GM19324 (cell line): ENCODE measurements at regions not wholly inside any gene's neighbourhood (a gene's known extent, or its start where the extent isn't known, plus 50 kb on each side); places are given as distances from the start of the nearest gene placed in this dataset.
"Not testable (repeated sequence)": the region's sequence is repeated elsewhere in the genome, so short reads cannot be mapped to it uniquely, and the experiment has no call there.

Experiments
- ATAC-seq: cut with Tn5 transposase; IDR thresholded peaks from one replicate; pipeline ENCODE4 v1.9.1; 2021; ENCODE audit warnings: mild to moderate bottlenecking, moderate library complexity; ENCODE audit not compliant: unreplicated experiment, low FRiP score

GRCh38 chrX:5708251-5708650 lies 520.4 kb downstream of the NLGN4X start:
- no peak for ATAC-seq

GRCh38 chrX:5702890-5703289 lies 525.8 kb downstream of the NLGN4X start:
- ATAC-seq: no peak

GRCh38 chrX:5695971-5696370 lies 532.7 kb downstream of the NLGN4X start:
- no peak for ATAC-seq

GRCh38 chrX:5683996-5684395 lies 544.7 kb downstream of the NLGN4X start:
- no peak for ATAC-seq

GRCh38 chrX:5681159-5681558 lies 547.5 kb downstream of the NLGN4X start:
- no peak for ATAC-seq

DNA sequence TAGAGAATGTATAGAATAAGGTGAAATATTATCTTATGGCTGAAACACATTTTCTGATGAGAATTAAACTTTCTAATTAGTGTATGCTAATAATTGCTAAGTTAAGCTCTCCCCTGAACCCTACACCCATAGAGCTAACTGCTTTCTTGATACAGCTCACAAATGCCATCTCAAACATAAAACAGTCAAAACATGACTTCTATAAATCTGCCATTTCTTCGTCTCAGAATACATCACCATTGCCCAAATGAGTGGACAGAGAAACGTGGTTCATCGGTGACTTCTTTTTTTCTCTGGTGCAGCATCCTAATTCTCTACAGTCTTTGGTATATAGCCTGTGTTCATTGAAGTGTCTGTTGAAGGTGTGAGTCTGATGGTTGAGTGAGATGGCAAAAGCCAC lies 554.6 kb downstream of the NLGN4X start:
- no peak for ATAC-seq

GRCh38 chrX:5672099-5672498 lies 556.6 kb downstream of the NLGN4X start:
- no peak for ATAC-seq

DNA sequence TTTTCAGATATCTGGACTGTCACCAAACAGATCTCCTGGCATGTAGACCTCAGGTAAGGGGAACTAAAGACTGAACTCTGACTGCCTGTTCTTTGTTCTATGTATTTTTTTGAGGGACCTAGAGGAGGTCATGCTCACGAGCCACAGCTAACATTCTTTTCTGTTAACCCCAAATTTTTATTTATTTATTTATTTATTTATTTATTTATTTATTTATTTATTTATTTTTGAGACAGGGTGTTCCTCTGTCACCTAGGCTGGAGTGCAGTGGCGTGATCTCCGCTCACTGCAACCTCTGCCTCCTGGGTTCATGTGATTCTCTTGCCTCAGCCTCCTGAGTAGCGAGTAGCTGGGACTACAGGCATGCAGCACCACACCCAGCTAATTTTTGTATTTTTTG lies 562.0 kb downstream of the NLGN4X start:
- ATAC-seq: not testable (repeated sequence)

- no peak for ATAC-seq
Measured at GRCh38 chrX:5656544-5656943, 572.1 kb downstream of the NLGN4X start.

DNA sequence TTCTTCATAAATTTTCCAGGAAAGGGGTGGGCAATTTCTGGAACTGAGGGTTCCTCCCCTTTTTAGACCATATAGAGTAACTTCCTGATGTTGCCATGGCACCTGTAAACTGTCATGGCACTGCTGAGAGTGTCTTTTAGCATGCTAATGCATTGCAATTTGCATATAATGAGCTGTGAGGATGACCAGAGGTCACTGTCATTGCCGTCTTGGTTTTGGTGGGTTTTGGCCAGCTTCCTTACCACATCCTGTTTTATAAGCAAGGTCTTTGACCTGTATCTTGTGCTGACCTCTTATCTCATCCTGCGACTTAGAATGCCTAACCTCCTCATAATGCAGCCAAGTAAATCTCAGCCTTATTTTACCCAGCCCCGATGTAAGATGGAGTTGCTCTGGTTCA lies 577.8 kb downstream of the NLGN4X start:
- ATAC-seq: no peak

- ATAC-seq: no peak
Measured at GRCh38 chrX:5648941-5649568, 579.6 kb downstream of the NLGN4X start.

DNA sequence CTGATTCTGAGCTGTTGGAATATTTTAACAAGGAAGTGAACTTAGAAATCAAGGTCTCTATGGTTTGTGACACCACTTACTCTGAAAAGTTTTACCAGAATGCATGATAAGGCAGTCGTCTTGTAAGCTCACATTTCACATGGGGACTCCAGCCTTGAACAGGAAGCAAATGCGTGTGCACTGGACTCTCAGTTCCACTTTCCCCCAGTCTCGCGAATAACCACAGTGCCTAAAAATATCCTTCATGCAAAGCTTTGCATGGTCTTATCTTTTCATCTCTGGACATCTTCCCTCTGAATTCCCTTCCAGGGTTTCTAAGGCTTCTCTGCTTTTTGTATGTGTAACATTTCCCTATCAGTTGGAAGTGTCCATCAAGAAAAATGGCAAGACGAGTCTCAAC lies 581.8 kb downstream of the NLGN4X start:
- peak; percentile 91 for ATAC-seq

- ATAC-seq: no peak
Measured at GRCh38 chrX:5644776-5645175, 583.9 kb downstream of the NLGN4X start.

DNA sequence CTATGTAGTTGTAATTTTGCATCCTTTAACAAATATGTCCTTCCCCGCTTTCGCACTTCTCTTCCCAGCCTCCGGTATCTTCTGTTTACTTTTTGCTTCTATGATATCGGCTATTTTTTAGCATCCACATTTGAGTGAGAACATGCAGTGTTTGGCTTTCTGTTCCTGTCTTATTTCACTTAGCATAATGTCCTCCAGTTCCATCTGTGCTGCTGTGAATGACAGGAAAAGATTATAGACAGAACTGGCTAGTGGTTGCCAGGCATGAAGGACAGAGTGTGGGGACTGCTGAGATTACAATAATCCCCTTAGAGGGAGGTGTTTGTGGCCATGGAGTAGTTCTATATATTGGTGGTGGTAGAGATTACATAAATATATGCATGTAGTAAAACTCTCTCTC lies 588.6 kb downstream of the NLGN4X start:
- ATAC-seq: no peak

GRCh38 chrX:5638572-5638971 lies 590.1 kb downstream of the NLGN4X start:
- ATAC-seq: no peak

DNA sequence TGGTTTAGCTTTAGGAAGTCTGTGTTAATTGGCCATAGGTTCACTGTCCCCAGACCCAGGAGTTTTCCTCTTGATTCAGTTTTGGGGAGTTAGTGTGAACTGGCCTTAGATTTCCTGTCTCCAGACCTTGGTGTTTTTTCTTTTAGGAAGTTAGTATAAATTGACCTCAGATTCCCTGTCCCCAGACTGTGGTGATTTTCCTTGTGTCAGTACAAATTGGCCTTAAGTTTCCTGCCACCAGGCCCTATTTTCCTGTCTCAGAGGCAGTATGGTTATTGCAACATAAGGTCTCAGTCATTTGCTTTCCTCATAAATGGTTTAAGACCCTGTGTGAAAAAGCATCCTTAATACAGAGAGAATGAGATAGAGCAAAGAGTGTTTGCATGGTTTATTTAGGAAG lies 595.8 kb downstream of the NLGN4X start:
- ATAC-seq: no peak

- ATAC-seq: no peak
Measured at GRCh38 chrX:5632061-5632614, 596.5 kb downstream of the NLGN4X start.

GRCh38 chrX:5617666-5618065 lies 611.0 kb downstream of the NLGN4X start:
- no peak for ATAC-seq

- no peak for ATAC-seq
Measured at GRCh38 chrX:5595570-5595969, 633.1 kb downstream of the NLGN4X start.

DNA sequence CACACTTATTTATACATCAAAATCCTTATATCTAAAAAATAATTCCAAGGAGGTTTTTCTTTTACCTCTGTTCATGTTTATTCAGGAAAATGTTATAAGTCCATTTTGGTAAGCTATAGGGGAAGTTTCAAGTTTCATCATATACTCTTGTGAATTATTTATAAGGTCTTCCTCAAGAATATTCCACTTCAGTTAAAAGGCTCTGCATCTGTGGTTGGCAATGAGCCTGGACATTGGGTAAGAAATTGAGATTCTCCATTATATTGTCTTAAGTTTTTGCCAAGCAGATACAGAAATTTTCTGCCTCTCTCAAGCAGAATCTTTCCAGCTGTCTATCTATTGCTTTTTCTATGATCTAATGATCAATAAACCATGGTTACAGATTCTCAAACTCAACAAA lies 641.9 kb downstream of the NLGN4X start:
- no peak for ATAC-seq

DNA sequence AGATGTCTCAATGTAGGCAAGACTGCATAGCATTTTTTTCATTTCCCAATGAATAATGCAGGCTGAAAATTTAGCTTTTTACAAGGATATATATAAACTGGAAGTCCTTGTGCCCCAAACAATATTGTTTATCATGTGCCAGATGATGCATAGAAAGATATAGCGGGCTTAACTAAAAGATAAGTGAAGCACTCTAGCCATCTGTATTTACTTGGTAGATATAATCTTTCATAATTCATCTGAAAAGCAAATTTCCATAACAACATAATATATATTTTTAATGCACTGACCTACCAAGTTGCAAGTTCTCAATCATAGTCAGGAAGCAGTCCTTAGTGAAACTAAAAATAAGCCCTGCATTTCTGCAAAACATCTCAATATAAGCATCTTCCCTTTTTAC lies 653.3 kb downstream of the NLGN4X start:
- no peak for ATAC-seq

DNA sequence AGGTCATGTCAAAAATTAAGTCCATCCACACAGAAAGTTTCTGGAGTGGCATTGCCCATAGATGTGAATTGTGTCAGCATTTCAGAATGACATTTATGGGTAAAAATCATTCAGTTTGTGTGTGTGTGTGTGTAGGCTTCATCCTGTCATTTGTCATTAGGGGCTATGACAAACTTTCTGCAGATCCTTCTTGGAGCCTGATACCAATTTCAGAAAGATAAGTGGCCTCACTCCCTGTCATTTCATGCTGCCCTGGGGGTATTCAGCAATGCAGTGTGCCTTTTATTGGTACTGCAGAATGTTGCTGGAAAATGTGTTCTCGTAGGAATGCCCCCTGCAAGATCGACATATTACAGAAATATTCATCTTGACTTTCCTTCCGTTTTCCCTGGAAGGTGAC lies 659.7 kb downstream of the NLGN4X start:
- ATAC-seq: no peak

DNA sequence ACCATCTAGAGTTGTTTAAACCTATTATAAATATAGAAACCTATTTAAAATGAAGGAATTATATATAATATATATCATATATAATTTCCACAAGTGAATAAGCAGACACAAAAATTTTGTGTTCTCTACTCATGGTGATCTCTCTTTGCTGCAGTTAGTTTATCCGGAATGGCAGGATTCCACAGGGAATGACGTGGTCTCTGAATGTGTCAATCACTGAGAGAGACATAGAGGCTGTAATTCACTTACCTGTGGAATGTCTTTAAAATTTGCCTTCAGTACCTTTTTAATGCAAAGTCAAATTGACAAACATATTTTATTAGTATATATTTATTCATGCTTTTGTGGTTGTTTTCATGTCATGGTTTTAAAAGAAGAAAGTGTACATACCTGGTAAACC lies 669.3 kb downstream of the NLGN4X start:
- ATAC-seq: no peak
